T-helper 17 cell (primary cell): ENCODE measurements at regions not wholly inside any gene's neighbourhood (a gene's known extent, or its start where the extent isn't known, plus 50 kb on each side); places are given as distances from the start of the nearest gene placed in this dataset.
"Not testable (repeated sequence)": the region's sequence is repeated elsewhere in the genome, so short reads cannot be mapped to it uniquely, and the experiment has no call there.

Experiments used
- ATAC-seq: fragments of 150-1000 bp; cut with Tn5 transposase; 2 replicates; pipeline ENCODE4 v1.10.0; 2021; ENCODE audit warnings: mild to moderate bottlenecking, moderate library complexity
- DNase-seq, 3 donors: peaks; one replicate each; pipeline versions ENCODE4 v3.0.0 to v3.0.0-alpha.2; 2020 to 2021
- H3K9me3 ChIP-seq: one replicate; pipeline ENCODE4 v1.7.0; 2013; ENCODE audit warnings: low read length, mild to moderate bottlenecking; ENCODE audit not compliant: control insufficient read depth, poor library complexity, severe bottlenecking
- H3K27ac Mint-ChIP-seq: one replicate; pipeline ENCODE4 v1.8.0; 2022; ENCODE audit warnings: mild to moderate bottlenecking, moderate library complexity, mixed read lengths
- H3K27me3 Mint-ChIP-seq: one replicate; pipeline ENCODE4 v1.8.0; 2022; ENCODE audit warnings: mixed read lengths
- H3K36me3 Mint-ChIP-seq: one replicate; pipeline ENCODE4 v1.8.0; 2022; ENCODE audit warnings: low read depth, mixed read lengths
- H3K4me1 Mint-ChIP-seq: one replicate; pipeline ENCODE4 v1.8.0; 2022; ENCODE audit warnings: mild to moderate bottlenecking, mixed read lengths
- H3K4me3 Mint-ChIP-seq: one replicate; pipeline ENCODE4 v1.8.0; 2022; ENCODE audit warnings: mild to moderate bottlenecking, moderate library complexity, mixed read lengths

GRCh38 chr16:5763176-5763575 is 665.6 kb upstream of the EEF2KMT start:
- H3K4me3 Mint-ChIP-seq, result no peak overlapping the region
- ATAC-seq, result no peak
- H3K27ac Mint-ChIP-seq, result no peak overlapping the region
- H3K27me3 Mint-ChIP-seq, result no peaks in the 10 kb centered on the region
- no peaks in the 10 kb centered on the region for H3K4me1 Mint-ChIP-seq
- DNase-seq, result no peak
- no peaks in the 10 kb centered on the region for H3K36me3 Mint-ChIP-seq
- no peaks in the 10 kb centered on the region for H3K9me3 ChIP-seq

- no peak for ATAC-seq
- no peak for DNase-seq
- H3K4me1 Mint-ChIP-seq, result no peaks in the 10 kb centered on the region
- H3K36me3 Mint-ChIP-seq, result no peaks in the 10 kb centered on the region
- no peak overlapping the region for H3K4me3 Mint-ChIP-seq
- H3K27ac Mint-ChIP-seq, result no peak overlapping the region
- H3K9me3 ChIP-seq, result no peaks in the 10 kb centered on the region
- H3K27me3 Mint-ChIP-seq, result no peaks in the 10 kb centered on the region
These were observed 664.8 kb upstream of the EEF2KMT start for GRCh38 chr16:5762362-5762761.

- Mint-ChIP-seq H3K27ac (no peak overlapping the region), H3K36me3 (no peaks in the 10 kb centered on the region), H3K27me3 (no peaks in the 10 kb centered on the region), H3K4me3 (no peak overlapping the region), H3K4me1 (no peaks in the 10 kb centered on the region)
- DNase-seq, result no peak
- no peak for ATAC-seq
- no peaks in the 10 kb centered on the region for H3K9me3 ChIP-seq
These were observed 664.0 kb upstream of the EEF2KMT start for GRCh38 chr16:5761592-5761991.

DNA sequence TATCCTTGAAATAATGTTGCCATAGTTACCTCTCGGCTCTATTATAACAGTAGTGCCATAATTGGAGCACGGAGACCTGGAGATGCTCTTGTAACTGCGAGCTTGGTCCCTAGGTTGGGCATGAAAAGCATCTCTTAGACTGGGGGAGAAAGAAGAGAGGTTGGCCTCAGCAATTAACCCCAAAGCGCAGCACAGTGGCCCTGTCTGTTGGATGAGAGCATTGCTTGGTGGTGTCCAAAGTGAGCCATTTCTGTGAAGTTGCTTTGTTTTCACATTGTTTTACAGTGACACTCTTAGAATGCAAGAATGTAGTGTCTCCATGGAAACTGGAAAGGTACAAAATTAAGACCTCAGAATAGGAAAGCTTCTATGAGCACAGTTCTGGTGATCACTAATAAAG is 660.7 kb upstream of the EEF2KMT start:
- H3K4me3 Mint-ChIP-seq, result no peak overlapping the region
- H3K9me3 ChIP-seq, result no peaks in the 10 kb centered on the region
- H3K27me3 Mint-ChIP-seq, result no peaks in the 10 kb centered on the region
- no peaks in the 10 kb centered on the region for H3K4me1 Mint-ChIP-seq
- no peak for DNase-seq
- no peak for ATAC-seq
- no peaks in the 10 kb centered on the region for H3K36me3 Mint-ChIP-seq
- no peak overlapping the region for H3K27ac Mint-ChIP-seq

DNA sequence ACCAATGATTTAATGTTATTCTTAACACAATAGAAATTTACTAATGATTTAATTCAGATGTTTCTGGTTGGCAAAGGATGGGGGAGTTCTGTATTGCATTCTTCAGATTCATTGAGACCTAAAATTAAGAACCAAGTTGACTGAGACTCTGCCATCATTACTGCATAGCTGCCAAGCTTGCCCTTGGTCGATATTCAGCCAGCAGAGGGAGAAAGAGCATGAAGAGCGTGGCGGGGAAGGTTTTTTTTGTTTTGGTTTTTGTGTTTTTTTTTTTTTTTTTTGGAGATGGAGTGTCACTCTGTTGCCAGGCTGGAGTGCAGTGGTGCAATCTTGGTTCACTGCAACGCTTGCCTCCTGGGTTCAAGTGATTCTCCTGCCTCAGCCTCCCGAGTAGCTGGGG is 659.4 kb upstream of the EEF2KMT start:
- Mint-ChIP-seq H3K4me3 (no peak overlapping the region), H3K4me1 (no peaks in the 10 kb centered on the region), H3K36me3 (no peaks in the 10 kb centered on the region), H3K27ac (no peak overlapping the region), H3K27me3 (no peaks in the 10 kb centered on the region)
- no peaks in the 10 kb centered on the region for H3K9me3 ChIP-seq
- DNase-seq (no peak), ATAC-seq (no peak)

GRCh38 chr16:5753381-5753780 is 655.8 kb upstream of the EEF2KMT start:
- Mint-ChIP-seq H3K4me3 (no peak overlapping the region), H3K27ac (no peak overlapping the region), H3K4me1 (no peaks in the 10 kb centered on the region), H3K27me3 (no peaks in the 10 kb centered on the region), H3K36me3 (no peaks in the 10 kb centered on the region)
- ATAC-seq (no peak), DNase-seq (no peak)
- H3K9me3 ChIP-seq, result no peaks in the 10 kb centered on the region

DNA sequence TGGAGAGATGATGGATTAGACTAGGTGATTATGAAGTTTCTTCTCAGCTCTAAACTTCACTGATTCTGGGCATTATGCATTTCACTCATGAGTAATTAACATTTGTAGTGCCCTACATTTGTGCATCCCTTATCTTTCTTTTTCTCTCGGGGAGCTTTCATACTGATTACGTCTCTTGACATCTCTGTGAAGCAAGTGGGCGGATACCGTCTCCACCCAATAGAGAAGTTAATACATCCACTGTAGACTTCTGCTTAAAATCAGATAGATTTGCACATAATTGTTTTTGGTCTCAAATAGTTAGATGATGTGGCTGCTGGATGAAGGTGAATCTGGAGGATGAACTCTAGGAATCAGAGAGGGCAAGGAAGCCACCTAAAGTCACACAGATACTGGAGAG is 653.6 kb upstream of the EEF2KMT start:
- Mint-ChIP-seq H3K36me3 (no peaks in the 10 kb centered on the region), H3K27ac (no peak overlapping the region), H3K4me3 (no peak overlapping the region), H3K27me3 (no peaks in the 10 kb centered on the region), H3K4me1 (no peaks in the 10 kb centered on the region)
- ATAC-seq (no peak), DNase-seq (no peak)
- H3K9me3 ChIP-seq, result no peaks in the 10 kb centered on the region

DNA sequence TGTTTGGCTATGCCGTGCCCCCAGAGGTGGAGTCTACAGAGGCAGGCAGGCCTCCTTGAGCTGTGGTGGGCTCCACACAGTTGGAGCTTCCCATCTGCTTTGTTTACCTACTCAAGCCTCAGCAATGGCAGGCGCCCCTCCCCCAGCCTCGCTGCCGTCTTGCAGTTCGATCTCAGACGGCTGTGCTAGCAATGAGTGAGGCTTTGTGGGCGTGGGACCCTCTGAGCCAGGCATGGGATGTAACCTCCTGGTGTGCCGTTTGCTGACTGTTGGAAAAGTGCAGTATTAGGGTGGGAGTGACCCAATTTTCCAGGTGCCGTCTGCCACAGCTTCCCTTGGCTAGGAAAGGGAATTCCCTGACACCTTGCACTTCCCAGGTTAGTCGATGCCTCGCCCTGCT is 652.8 kb upstream of the EEF2KMT start:
- not testable (repeated sequence) for H3K27me3 Mint-ChIP-seq, H3K4me3 Mint-ChIP-seq, DNase-seq, ATAC-seq, H3K9me3 ChIP-seq, H3K27ac Mint-ChIP-seq, H3K4me1 Mint-ChIP-seq, H3K36me3 Mint-ChIP-seq

- H3K4me1 Mint-ChIP-seq, result no peaks in the 10 kb centered on the region
- H3K36me3 Mint-ChIP-seq, result no peaks in the 10 kb centered on the region
- ATAC-seq, result no peak
- H3K27me3 Mint-ChIP-seq, result no peaks in the 10 kb centered on the region
- no peaks in the 10 kb centered on the region for H3K9me3 ChIP-seq
- no peak overlapping the region for H3K4me3 Mint-ChIP-seq
- no peak overlapping the region for H3K27ac Mint-ChIP-seq
- no peak for DNase-seq
These were observed 641.0 kb upstream of the EEF2KMT start for GRCh38 chr16:5738586-5738985.

- H3K9me3 ChIP-seq, result no peaks in the 10 kb centered on the region
- no peak overlapping the region for H3K4me3 Mint-ChIP-seq
- DNase-seq (no peak), ATAC-seq (no peak)
- no peaks in the 10 kb centered on the region for H3K4me1 Mint-ChIP-seq
- no peaks in the 10 kb centered on the region for H3K36me3 Mint-ChIP-seq
- no peak overlapping the region for H3K27ac Mint-ChIP-seq
- no peaks in the 10 kb centered on the region for H3K27me3 Mint-ChIP-seq
These were observed 638.8 kb upstream of the EEF2KMT start for GRCh38 chr16:5736209-5736930.

GRCh38 chr16:5735444-5735843 is 637.8 kb upstream of the EEF2KMT start:
- no peak for ATAC-seq
- DNase-seq, result no peak
- H3K27me3 Mint-ChIP-seq, result no peaks in the 10 kb centered on the region
- H3K4me1 Mint-ChIP-seq, result no peaks in the 10 kb centered on the region
- H3K36me3 Mint-ChIP-seq, result no peaks in the 10 kb centered on the region
- H3K4me3 Mint-ChIP-seq, result no peak overlapping the region
- H3K27ac Mint-ChIP-seq, result no peak overlapping the region
- no peaks in the 10 kb centered on the region for H3K9me3 ChIP-seq

- no peak for ATAC-seq
These were observed 633.2 kb upstream of the EEF2KMT start for GRCh38 chr16:5730783-5731182.

GRCh38 chr16:5722116-5722619 is 624.6 kb upstream of the EEF2KMT start:
- ATAC-seq (no peak), DNase-seq (no peak)
- Mint-ChIP-seq H3K4me3 (no peak overlapping the region), H3K27me3 (no peaks in the 10 kb centered on the region), H3K36me3 (no peaks in the 10 kb centered on the region), H3K27ac (no peak overlapping the region), H3K4me1 (no peaks in the 10 kb centered on the region)
- no peaks in the 10 kb centered on the region for H3K9me3 ChIP-seq

More at GRCh38 chr16:5730783-5731182, 633.2 kb upstream of the EEF2KMT start:
- no peaks in the 10 kb centered on the region for H3K9me3 ChIP-seq
- no peaks in the 10 kb centered on the region for H3K27me3 Mint-ChIP-seq
- no peaks in the 10 kb centered on the region for H3K4me1 Mint-ChIP-seq
- no peaks in the 10 kb centered on the region for H3K36me3 Mint-ChIP-seq
- DNase-seq, result no peak
- no peak overlapping the region for H3K27ac Mint-ChIP-seq
- H3K4me3 Mint-ChIP-seq, result no peak overlapping the region

DNA sequence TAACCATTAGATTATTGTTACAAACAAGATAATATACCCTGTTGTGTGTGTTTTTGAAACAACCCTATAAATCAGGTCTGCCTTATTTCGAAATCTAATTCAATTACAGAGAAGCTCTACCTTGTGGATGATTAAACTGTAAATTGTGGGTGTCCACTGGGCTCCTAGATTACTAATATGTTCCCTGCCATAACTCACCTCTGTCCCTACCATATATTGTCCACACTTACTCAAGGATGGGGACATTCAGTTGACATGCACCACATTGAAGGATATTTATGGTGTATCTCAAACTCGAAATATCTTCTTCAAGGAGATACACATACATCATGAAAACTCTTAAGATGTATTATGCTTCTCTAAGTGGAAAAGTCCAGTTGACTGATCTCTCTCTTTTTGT is 617.6 kb upstream of the EEF2KMT start:
- ATAC-seq, result no peak
- Mint-ChIP-seq H3K27ac (no peak overlapping the region), H3K4me3 (no peak overlapping the region), H3K4me1 (no peaks in the 10 kb centered on the region), H3K27me3 (no peaks in the 10 kb centered on the region), H3K36me3 (no peaks in the 10 kb centered on the region)
- peaks cover 4% of the 10 kb centered on the region for H3K9me3 ChIP-seq
- no peak for DNase-seq
